Upper lobe of left lung (tissue), 6 donors: ENCODE measurements at regions not wholly inside any gene's neighbourhood (a gene's known extent, or its start where the extent isn't known, plus 50 kb on each side); places are given as distances from the start of the nearest gene placed in this dataset.

Experiments used
- ATAC-seq, 2 donors: fragments of 200-7000 bp; cut with Tn5 transposase; one replicate each; pipeline ENCODE4 v1.9.1; 2022; ENCODE audit warnings: mild to moderate bottlenecking in 2 of 2, moderate library complexity in 2 of 2; ENCODE audit not compliant: low FRiP score in 2 of 2
- DNase-seq, 2 donors: peaks; one replicate each; pipeline ENCODE4 v3.0.0-alpha.2; 2019 to 2020
- H3K27ac ChIP-seq, 4 donors: fragments of 200-600 bp; sonication (generic); one replicate each; pipeline ENCODE4 v1.5.1; 2016 to 2019
- H3K27me3 ChIP-seq, 4 donors: fragments of 200-600 bp; sonication (generic); one replicate each; pipeline ENCODE4 v1.5.1; 2017 to 2019
- H3K36me3 ChIP-seq, 4 donors: fragments of 200-600 bp; sonication (generic); one replicate each; pipeline ENCODE4 v1.5.1; 2016 to 2019
- H3K4me1 ChIP-seq, 4 donors: fragments of 200-600 bp; sonication (generic); one replicate each; pipeline ENCODE4 v1.5.1; 2018 to 2019
- H3K4me3 ChIP-seq, 4 donors: fragments of 200-600 bp; sonication (generic); one replicate each; pipeline ENCODE4 v1.5.1; 2017 to 2019; ENCODE audit warnings: mild to moderate bottlenecking in 2 of 4, moderate library complexity in 1 of 4
- H3K9me3 ChIP-seq, 4 donors: fragments of 200-600 bp; sonication (generic); one replicate each; pipeline ENCODE4 v1.5.1; 2018 to 2019
- CTCF ChIP-seq, 6 experiments: fragments of 450-650 bp in 4 of 6; fragments of 200-600 bp in 2 of 6; sonication (generic) in 2 of 6; IDR thresholded peaks; one replicate each; pipeline ENCODE4 v1.5.1; 2016 to 2019; ENCODE audit warnings: antibody characterized with exemption in 6 of 6
- EP300 ChIP-seq, 4 donors: sonication (generic); formaldehyde crosslinking; IDR thresholded peaks; one replicate each; pipeline ENCODE4 v1.5.1; 2017; ENCODE audit warnings: antibody characterized with exemption in 4 of 4, control low read depth in 2 of 4
- POLR2A ChIP-seq, 4 donors: fragments of 450-650 bp; IDR thresholded peaks; one replicate each; pipeline ENCODE4 v1.5.1; 2016 to 2017; ENCODE audit warnings: antibody characterized with exemption in 4 of 4, mild to moderate bottlenecking in 2 of 4
- POLR2AphosphoS5 ChIP-seq, 2 donors: sonication (generic); formaldehyde crosslinking; IDR thresholded peaks; one replicate each; pipeline ENCODE4 v1.5.1; 2017; ENCODE audit warnings: antibody characterized with exemption in 2 of 2
- WGBS, 2 donors: methylation state at CpG; one replicate each; pipeline ENCODE4 v1.1.5; 2017 to 2018; 5-methylcytosine and 5-hydroxymethylcytosine counted together
- donor health status: DM: no; HTN: no; CAD: no; lungs with moderate emphysema.
- donor health status: DM: no; HTN: yes; CAD: no; lungs with severe emphysema.

DNA sequence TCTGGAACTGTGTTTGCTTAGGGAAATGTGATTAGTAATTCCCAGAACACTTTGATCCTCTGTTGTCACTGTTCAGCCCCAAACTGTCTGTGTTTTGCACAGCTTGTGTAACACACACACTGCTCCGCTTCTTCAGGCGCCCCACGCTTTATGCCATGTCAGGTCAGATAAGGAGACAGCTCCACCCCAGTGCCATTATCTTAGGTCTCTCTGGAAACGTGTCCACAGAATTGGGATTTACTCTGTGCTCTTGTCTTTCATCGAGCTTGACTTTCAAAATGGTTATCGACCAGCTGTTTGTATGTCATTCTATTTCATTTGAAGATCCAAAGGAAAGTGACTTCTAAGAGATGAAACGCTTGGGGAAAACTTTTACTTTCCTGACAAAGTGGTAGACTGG lies 106.4 kb upstream of the SSTR4 start:
- no peak for DNase-seq
- TF ChIP-seq POLR2AphosphoS5 (IDR thresholded peaks at IDR 0.05) (no peak), CTCF (IDR thresholded peaks at IDR 0.05) (no peak), EP300 (IDR thresholded peaks at IDR 0.05) (no peak), POLR2A (IDR thresholded peaks at IDR 0.05) (no peak)
- Histone ChIP-seq H3K27ac (no peak overlapping the region), H3K9me3 (no peaks in the 10 kb centered on the region), H3K36me3 (no peaks in the 10 kb centered on the region), H3K4me3 (no peak overlapping the region), H3K4me1 (peaks cover 0 to 9% (median 8%) of the 10 kb centered on the region in 4 donors), H3K27me3 (no peaks in the 10 kb centered on the region)
- 70 to 72% methylated on average over 7 of the region's 7 CpGs for WGBS, 2 donors
- ATAC-seq = no peak

DNA sequence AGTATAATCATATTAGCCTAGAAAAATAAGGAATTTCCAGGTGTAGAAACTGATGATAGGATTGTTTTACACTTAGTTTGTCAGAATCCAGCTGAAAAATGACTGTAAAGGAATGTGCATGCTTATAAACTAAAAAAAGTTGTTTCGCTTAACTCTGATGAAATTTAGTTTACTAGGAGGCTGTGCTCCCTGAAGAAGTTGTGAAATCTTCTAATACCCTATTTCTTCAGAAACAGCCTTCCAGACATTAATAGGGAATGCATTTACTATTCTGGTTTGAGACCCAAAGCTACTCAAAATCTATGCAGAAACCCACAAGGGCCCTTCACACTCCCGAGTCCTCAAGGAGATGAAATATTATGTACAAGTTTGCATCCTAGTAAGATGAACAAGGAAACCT lies 105.5 kb upstream of the SSTR4 start:
- Histone ChIP-seq H3K27ac (no peak overlapping the region), H3K4me1 (peaks cover 0 to 9% (median 5%) of the 10 kb centered on the region in 4 donors), H3K27me3 (no peaks in the 10 kb centered on the region), H3K4me3 (no peak overlapping the region), H3K9me3 (no peaks in the 10 kb centered on the region), H3K36me3 (no peaks in the 10 kb centered on the region)
- ATAC-seq (no peak), DNase-seq (no peak)
- TF ChIP-seq POLR2AphosphoS5 (IDR thresholded peaks at IDR 0.05) (no peak), POLR2A (IDR thresholded peaks at IDR 0.05) (no peak), EP300 (IDR thresholded peaks at IDR 0.05) (no peak), CTCF (IDR thresholded peaks at IDR 0.05) (no peak)
- 70 to 77% methylated on average over 2 of the region's 2 CpGs for WGBS, 2 donors

DNA sequence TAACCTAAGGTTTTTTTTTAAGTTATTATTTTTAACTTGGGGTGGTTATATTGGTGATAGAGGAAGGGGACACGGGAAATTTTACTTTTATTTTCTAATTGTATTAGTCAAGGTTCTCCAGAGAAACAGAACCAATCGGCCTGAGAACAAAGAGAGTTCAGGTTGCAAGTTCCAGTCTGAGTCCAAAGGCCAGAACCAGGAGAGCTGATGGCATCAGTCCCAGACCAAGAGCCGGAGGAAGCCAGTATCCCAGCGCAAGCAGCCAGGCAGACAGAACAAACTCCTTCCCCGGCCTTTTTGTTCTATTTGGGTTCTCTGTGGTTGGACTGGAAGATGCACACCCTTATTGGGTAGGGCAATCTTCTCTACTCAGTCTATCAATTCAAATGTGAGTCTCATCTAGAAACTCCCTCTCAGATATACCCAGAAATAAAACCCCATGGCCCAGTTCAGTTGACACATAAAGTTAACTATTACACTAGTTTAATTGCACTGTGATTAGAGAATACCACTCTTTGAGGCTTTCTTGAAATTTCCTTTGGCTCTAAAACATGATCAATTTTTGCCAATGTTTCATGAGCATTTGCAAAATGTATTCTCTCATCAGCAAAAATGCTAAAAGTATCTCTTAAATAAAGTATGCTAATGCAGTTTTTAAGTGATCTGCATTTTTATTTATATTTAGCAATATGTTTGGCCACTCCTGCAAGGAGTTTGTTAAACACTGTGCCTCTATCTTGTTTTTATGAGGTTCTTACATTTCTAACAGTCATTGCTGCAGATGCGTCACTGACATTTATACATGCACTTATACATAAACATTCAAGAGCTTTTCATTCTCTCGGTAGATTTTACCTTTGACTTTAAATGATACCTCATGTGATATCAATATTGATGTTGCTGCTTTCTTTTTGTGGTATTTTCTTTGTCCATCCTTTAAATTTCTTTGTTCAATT lies 103.2 kb upstream of the SSTR4 start:
- H3K27me3 ChIP-seq = no peaks in the 10 kb centered on the region
- no peak for TF ChIP-seq CTCF (IDR thresholded peaks at IDR 0.05)
- TF ChIP-seq POLR2A (IDR thresholded peaks at IDR 0.05) = no peak
- no peak for TF ChIP-seq EP300 (IDR thresholded peaks at IDR 0.05)
- no peak for TF ChIP-seq POLR2AphosphoS5 (IDR thresholded peaks at IDR 0.05)
- no peak overlapping the region for H3K4me3 ChIP-seq
- 77 to 80% methylated on average over 7 of the region's 7 CpGs for WGBS, 2 donors
- no peak overlapping the region for H3K27ac ChIP-seq
- DNase-seq = no peak
- no peak for ATAC-seq
- H3K9me3 ChIP-seq = no peaks in the 10 kb centered on the region
- H3K4me1 ChIP-seq = no peaks in the 10 kb centered on the region
- H3K36me3 ChIP-seq = no peaks in the 10 kb centered on the region

DNA sequence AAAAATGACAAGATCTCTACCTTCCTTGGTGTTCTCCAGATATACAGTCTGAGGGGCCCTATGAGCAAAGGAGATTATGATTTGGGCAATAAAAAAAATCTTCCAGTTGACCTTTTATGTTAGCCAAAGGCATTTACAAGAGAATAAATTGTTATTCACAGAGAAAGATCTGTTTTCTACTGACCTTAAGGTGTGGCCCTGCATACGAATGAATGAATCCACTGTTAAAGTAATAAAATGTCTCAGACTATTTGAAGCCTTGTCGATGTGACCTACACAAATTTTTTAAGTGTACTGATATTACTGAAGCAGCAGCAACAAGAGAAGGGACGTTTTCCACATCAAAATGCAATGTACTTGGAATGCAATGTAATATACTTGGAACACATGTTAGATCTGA lies 95.9 kb upstream of the SSTR4 start:
- Histone ChIP-seq H3K27ac (no peak overlapping the region), H3K27me3 (no peaks in the 10 kb centered on the region), H3K36me3 (no peaks in the 10 kb centered on the region), H3K4me1 (peaks cover 0 to 3% (median 1%) of the 10 kb centered on the region in 4 donors), H3K9me3 (no peaks in the 10 kb centered on the region), H3K4me3 (no peak overlapping the region)
- TF ChIP-seq CTCF (IDR thresholded peaks at IDR 0.05) (no peak), POLR2AphosphoS5 (IDR thresholded peaks at IDR 0.05) (no peak), EP300 (IDR thresholded peaks at IDR 0.05) (no peak), POLR2A (IDR thresholded peaks at IDR 0.05) (no peak)
- DNase-seq (no peak), ATAC-seq (no peak)
- WGBS, 2 donors = 68 to 76% methylated on average over 3 of the region's 3 CpGs
